ENCODE measurements at regions not wholly inside any gene's neighbourhood (a gene's known extent, or its start where the extent isn't known, plus 50 kb on each side); places are given as distances from the start of the nearest gene placed in this dataset.

DNA sequence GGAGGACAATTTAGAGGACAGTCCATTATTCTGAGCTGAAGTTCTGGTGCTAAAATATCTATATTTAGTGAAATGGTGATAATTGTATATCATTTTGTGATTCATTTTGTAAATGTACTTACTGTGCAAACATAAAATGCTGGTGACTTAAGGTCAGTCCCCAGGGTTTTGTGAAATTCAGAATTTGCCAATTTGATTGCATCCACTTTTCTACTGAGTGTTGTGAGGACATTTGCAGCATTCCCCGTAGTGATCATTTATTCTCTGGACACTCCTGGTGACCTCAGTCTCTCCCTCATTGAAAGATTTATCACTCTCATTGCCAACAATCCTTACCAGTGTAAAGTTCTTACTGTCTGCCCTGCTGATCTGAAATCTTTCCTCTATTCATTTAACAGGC is 98.2 kb downstream of the SOCS6 start:
- H3K27ac ChIP-seq (ENCODE audit: low read depth, low read length), result no peak overlapping the region
- H3K4me3 ChIP-seq (ENCODE audit: low read length), result no peak overlapping the region
- H3K27me3 ChIP-seq (ENCODE audit: control insufficient read depth, insufficient read depth, low read length), result no peaks in the 10 kb centered on the region
- no peak overlapping the region for H3K9ac ChIP-seq (ENCODE audit: low read length)
- H3K4me1 ChIP-seq (ENCODE audit: control insufficient read depth, insufficient read depth, low read length), result no peaks in the 10 kb centered on the region
- H3K36me3 ChIP-seq (ENCODE audit: control insufficient read depth, insufficient read depth, low read length), result no peaks in the 10 kb centered on the region

DNA sequence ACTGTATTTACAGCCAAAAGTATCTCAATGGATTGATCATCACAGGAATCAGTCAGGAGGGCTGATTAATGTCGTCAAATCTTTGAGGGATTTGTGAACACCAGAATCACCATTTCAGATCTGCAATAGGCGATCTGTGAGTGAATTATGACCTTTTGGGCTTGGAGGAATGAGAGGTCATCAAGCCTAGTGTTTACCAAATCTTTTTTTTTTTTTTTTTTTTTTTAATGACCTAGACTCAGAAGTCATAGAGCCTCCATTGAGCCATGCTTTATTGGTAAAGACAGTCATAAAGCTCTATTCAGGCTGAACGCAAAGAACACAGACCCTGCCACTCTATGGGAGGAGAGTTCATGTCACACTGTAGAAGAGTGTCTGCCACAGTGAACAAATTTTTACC is 97.7 kb downstream of the SOCS6 start:
- H3K27me3 ChIP-seq (ENCODE audit: control insufficient read depth, insufficient read depth, low read length), result no peaks in the 10 kb centered on the region
- H3K27ac ChIP-seq (ENCODE audit: low read depth, low read length), result no peak overlapping the region
- no peaks in the 10 kb centered on the region for H3K36me3 ChIP-seq (ENCODE audit: control insufficient read depth, insufficient read depth, low read length)
- H3K4me3 ChIP-seq (ENCODE audit: low read length), result no peak overlapping the region
- no peaks in the 10 kb centered on the region for H3K4me1 ChIP-seq (ENCODE audit: control insufficient read depth, insufficient read depth, low read length)
- H3K9ac ChIP-seq (ENCODE audit: low read length), result no peak overlapping the region

DNA sequence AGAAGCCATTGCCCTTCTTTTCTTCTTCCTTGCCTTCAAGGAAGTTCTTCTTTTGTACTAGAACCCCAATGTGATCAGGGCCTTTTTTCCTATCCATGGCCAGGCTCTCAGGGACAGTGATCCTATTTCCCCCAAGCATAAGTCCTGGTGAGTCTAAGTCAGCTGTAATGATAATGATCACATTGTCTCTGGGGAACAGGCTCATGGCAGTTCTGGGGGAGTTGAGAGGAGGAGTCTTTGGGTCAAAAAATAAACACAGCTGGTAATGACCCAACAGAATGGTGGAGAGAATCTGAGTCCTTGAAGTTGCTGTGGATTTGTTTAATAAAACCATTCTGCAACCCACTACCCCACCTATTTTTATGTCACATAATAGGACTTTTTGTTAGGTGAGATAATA is 96.6 kb downstream of the SOCS6 start:
- Histone ChIP-seq H3K9ac (ENCODE audit: low read length) (no peak overlapping the region), H3K27ac (ENCODE audit: low read depth, low read length) (no peak overlapping the region), H3K36me3 (ENCODE audit: control insufficient read depth, insufficient read depth, low read length) (no peaks in the 10 kb centered on the region), H3K4me1 (ENCODE audit: control insufficient read depth, insufficient read depth, low read length) (no peaks in the 10 kb centered on the region), H3K4me3 (ENCODE audit: low read length) (no peak overlapping the region), H3K27me3 (ENCODE audit: control insufficient read depth, insufficient read depth, low read length) (no peaks in the 10 kb centered on the region)

DNA sequence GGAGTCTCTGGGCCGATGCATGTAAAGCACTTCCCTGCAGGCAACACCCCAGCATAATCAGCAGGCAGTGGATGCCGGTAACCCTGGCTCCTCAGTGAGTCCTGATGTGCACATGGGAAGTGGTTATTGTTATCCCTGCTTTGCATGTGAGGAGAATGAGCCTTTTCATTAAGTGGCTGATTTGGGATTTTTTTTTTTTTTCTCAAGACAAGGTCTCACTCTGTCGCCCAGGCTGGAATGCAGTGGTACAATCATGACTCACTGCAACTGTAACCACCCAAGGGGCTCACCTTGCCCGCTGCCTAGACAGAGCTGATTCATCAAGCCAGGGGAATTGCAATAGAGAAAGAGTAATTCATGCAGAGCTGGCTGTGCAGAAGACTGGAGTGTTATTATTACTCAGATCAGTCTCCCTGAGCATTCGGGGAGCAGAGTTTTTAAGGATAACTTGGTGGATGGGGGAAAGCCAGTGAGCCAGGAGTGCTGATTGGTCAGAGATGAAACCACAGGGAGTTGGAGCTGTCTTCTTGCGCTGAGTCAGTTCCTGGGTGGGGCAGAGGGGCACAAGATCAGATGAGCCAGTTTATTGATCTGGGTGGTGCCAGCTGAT is 95.4 kb downstream of the SOCS6 start:
- Histone ChIP-seq H3K27ac (ENCODE audit: low read depth, low read length) (no peak overlapping the region), H3K27me3 (ENCODE audit: control insufficient read depth, insufficient read depth, low read length) (no peaks in the 10 kb centered on the region), H3K9ac (ENCODE audit: low read length) (no peak overlapping the region), H3K36me3 (ENCODE audit: control insufficient read depth, insufficient read depth, low read length) (no peaks in the 10 kb centered on the region), H3K4me1 (ENCODE audit: control insufficient read depth, insufficient read depth, low read length) (no peaks in the 10 kb centered on the region), H3K4me3 (ENCODE audit: low read length) (no peak overlapping the region)

DNA sequence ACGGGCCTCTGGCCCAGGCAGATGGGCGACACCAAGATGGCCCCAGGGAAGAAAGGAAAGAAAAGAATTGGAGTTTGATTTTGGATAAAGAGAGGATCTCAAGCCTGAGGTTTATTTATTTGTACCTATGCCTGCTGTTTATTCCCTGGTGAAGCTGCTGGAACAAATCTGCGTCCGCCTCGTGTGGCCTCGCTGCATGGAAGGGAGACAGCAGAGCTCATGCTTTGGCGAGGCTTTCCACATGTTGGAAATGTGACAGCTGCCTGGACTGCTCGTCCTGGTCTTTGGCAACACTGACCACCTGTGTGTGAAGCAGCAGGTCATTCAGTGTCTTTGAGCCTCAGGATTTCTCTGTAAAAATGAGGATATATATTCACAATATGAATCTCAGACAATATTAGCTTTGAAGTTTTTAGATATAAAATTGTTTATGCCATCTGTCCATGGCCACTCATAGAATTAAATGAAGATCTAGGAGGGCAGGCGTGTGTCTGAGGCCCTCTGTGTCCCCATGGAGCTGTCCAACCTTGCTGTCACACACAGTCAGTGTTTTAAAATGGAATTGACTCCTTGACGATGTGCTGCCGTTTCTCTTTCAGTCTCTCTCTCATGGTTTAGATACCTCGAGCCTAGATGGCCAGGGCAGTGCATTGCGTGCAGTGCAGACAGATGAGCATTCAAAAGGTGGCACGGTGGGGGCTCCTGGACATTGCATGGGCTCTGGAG is 94.3 kb downstream of the SOCS6 start:
- H3K27ac ChIP-seq (ENCODE audit: low read depth, low read length), result no peak overlapping the region
- H3K36me3 ChIP-seq (ENCODE audit: control insufficient read depth, insufficient read depth, low read length), result no peaks in the 10 kb centered on the region
- H3K27me3 ChIP-seq (ENCODE audit: control insufficient read depth, insufficient read depth, low read length), result no peaks in the 10 kb centered on the region
- no peaks in the 10 kb centered on the region for H3K4me1 ChIP-seq (ENCODE audit: control insufficient read depth, insufficient read depth, low read length)
- no peak overlapping the region for H3K4me3 ChIP-seq (ENCODE audit: low read length)
- H3K9ac ChIP-seq (ENCODE audit: low read length), result no peak overlapping the region

DNA sequence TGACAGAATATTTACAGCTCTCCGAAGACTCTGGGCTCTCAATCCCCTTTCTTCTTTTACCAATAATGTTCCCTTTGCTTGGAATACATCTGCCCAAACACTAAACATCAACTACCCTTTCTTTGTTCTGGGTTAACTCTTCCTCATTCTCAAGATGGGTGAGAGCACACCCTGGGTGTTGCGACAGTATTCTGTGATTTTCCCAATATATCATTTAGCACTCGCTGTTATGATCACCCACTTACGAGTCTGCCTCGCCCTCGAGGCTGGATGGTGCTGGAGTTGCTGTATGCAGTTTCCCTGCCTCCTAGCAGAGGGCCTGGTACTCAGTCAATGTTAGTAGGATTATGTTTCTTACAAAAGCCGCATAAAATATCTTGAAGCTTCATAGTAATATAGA is 93.2 kb downstream of the SOCS6 start:
- Histone ChIP-seq H3K9ac (ENCODE audit: low read length) (no peak overlapping the region), H3K4me3 (ENCODE audit: low read length) (no peak overlapping the region), H3K4me1 (ENCODE audit: control insufficient read depth, insufficient read depth, low read length) (no peaks in the 10 kb centered on the region), H3K27me3 (ENCODE audit: control insufficient read depth, insufficient read depth, low read length) (no peaks in the 10 kb centered on the region), H3K36me3 (ENCODE audit: control insufficient read depth, insufficient read depth, low read length) (no peaks in the 10 kb centered on the region), H3K27ac (ENCODE audit: low read depth, low read length) (no peak overlapping the region)

DNA sequence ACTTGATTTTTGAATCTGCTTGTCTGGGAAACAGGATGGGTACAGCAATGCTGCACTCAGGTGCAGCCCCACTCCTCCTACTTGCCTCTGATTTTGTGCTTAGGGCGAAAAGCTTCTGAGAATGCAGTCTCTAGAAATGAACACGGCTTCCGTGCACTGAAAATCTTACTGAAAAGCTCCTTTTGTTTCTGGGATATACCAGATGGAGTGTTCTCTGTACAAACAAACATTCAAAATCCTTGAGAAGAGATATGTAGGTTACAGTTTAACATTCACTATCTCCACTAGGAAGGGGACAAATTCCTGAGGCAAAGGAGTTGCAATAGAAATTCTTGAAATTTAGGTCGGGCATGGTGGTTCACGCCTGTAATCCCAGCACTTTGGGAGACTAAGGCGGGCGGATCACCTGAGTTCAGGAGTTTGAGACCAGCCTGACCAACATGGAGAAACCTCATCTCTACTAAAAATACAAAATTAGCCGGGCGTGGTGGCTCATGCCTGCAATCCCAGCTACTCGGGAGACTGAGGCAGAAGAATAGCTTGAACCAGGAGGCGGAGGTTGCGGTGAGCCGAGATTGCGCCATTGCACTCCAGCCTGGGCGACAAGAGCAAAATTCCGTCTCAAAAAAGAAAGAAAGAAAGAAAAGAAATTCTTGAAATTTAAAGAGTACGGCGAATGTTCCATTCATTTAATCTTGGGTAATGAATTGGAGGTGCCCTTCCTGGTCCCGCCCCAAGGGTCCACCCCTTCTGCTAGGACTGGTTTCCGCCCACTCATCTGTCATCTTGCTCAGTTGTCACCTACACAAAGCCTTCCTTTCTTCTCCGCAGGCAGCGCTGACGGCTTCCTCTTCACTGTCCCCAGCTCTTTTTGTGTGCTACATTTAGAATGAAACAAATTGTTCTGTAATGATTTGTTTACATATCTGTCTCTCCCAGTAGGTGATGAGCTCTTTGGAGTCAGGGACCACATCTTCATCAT is 92.4 kb downstream of the SOCS6 start:
- no peak overlapping the region for H3K27ac ChIP-seq (ENCODE audit: low read depth, low read length)
- no peaks in the 10 kb centered on the region for H3K36me3 ChIP-seq (ENCODE audit: control insufficient read depth, insufficient read depth, low read length)
- H3K4me3 ChIP-seq (ENCODE audit: low read length), result no peak overlapping the region
- no peaks in the 10 kb centered on the region for H3K27me3 ChIP-seq (ENCODE audit: control insufficient read depth, insufficient read depth, low read length)
- no peaks in the 10 kb centered on the region for H3K4me1 ChIP-seq (ENCODE audit: control insufficient read depth, insufficient read depth, low read length)
- H3K9ac ChIP-seq (ENCODE audit: low read length), result no peak overlapping the region
